ENCODE measurements at regions not wholly inside any gene's neighbourhood (a gene's known extent, or its start where the extent isn't known, plus 50 kb on each side); places are given as distances from the start of the nearest gene placed in this dataset.

DNA sequence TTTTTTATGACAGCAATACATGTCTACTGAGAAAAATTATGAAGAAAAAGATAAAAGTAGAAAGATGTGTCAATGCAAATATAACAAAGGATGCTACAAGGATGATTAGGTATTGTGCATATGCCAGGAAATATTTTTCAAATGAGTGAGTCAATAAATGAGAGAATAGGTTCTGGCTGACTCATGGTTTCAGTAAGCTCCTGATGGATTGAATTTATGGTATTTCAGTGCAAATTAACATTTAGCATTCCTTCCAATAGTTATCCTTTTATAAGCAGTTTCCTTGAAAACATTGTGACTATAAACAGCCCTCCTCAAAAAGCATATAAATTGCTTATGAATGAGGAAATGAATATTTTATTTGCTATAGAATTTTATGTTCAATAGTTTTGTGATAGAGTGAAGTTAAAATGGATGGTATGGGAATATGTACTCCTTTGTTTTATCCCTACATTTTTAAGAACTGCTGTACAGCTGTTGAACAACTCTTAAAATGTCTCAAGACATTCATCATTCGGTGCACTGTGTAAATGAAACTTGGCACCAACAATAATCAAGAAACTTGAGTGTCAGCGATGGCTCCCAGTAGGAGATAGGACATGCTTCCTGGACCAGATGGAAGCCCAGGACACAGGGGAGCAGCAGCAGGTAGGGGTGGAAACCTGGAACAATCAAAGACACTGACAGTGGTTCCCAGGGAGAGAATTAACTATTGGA, 144.7 kb downstream of the PMAIP1 start:
- TF ChIP-seq, protein P1, sequence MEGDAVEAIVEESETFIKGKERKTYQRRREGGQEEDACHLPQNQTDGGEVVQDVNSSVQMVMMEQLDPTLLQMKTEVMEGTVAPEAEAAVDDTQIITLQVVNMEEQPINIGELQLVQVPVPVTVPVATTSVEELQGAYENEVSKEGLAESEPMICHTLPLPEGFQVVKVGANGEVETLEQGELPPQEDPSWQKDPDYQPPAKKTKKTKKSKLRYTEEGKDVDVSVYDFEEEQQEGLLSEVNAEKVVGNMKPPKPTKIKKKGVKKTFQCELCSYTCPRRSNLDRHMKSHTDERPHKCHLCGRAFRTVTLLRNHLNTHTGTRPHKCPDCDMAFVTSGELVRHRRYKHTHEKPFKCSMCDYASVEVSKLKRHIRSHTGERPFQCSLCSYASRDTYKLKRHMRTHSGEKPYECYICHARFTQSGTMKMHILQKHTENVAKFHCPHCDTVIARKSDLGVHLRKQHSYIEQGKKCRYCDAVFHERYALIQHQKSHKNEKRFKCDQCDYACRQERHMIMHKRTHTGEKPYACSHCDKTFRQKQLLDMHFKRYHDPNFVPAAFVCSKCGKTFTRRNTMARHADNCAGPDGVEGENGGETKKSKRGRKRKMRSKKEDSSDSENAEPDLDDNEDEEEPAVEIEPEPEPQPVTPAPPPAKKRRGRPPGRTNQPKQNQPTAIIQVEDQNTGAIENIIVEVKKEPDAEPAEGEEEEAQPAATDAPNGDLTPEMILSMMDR (IDR thresholded peaks at IDR 0.05; ENCODE audit: control insufficient read depth, extremely low read depth, insufficient read depth) = no peak
- no peak for DNase-seq (ENCODE audit: low read depth)
- no peak overlapping the region for H3K4me3 ChIP-seq (ENCODE audit: low read depth, low read length)

DNA sequence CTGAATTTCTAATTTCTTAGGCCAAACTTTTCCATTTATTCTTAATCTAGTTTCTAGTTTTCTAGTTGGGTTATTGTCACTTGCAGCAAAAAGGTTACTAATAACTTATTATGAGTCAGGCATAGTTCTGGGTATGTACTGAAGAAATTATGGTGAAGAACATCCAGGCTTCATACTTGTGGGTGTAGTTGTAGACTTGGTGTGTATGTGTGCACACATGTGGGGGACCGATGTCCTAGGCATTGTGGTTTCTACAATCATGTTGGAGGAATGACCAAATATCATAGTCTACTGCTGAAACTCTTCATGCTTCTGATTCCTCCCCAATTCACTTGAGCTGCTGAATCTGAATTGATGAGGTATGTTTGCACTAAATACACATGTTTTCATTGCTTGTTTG, 141.2 kb downstream of the PMAIP1 start:
- TF ChIP-seq, protein P1 (IDR thresholded peaks at IDR 0.05; ENCODE audit: control insufficient read depth, extremely low read depth, insufficient read depth) = no peak
- DNase-seq (ENCODE audit: low read depth) = no peak
- H3K4me3 ChIP-seq (ENCODE audit: low read depth, low read length) = no peak overlapping the region

DNA sequence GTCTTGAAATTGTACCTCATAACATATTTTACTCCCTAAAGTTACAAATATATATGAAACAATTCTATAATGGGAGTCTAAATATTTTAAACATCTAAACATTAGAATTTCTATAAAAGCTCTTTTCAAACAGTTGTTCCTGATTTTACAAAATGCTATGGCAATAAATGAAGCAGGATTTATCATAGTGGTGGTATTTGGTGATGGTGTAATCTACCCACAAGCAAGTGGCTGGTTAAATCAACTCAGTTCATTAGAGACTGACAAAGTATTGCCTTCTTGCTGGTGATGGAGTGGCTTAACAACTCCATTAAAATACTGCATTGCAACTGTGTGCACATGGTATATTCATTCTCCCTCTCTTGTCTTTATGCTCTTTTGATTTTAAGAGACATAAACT, 138.9 kb downstream of the PMAIP1 start:
- TF ChIP-seq, protein P1 (IDR thresholded peaks at IDR 0.05; ENCODE audit: control insufficient read depth, extremely low read depth, insufficient read depth) = no peak
- no peak for DNase-seq (ENCODE audit: low read depth)
- H3K4me3 ChIP-seq (ENCODE audit: low read depth, low read length) = no peak overlapping the region

DNA sequence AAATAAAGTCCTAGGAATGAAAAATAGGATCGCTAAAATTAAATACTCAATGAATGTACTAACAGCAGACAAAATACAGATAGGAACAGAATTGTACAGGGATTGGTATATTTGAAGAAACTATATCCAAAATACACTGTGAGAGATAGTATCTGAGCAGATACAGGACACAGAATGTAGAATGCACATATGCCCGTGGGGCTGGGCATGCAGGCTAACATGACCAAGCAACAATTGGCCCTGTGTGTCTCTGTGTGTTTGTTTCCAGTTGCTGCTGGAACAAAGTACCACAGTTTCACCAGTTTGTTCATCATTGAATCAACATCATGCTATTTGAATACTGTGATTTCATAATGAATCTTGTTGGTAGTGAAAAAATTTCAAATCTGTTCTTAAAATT, 127.6 kb downstream of the PMAIP1 start:
- DNase-seq (ENCODE audit: low read depth) = no peak
- no peak overlapping the region for H3K4me3 ChIP-seq (ENCODE audit: low read depth, low read length)
- TF ChIP-seq, protein P1 (IDR thresholded peaks at IDR 0.05; ENCODE audit: control insufficient read depth, extremely low read depth, insufficient read depth) = no peak

- no peak for DNase-seq (ENCODE audit: low read depth)
- TF ChIP-seq, protein P1 (IDR thresholded peaks at IDR 0.05; ENCODE audit: control insufficient read depth, extremely low read depth, insufficient read depth) = no peak
- no peak overlapping the region for H3K4me3 ChIP-seq (ENCODE audit: low read depth, low read length)
Observed at GRCh38 chr18:60024857-60025256, 125.1 kb downstream of the PMAIP1 start.

GRCh38 chr18:60024345-60024744, 124.5 kb downstream of the PMAIP1 start:
- DNase-seq (ENCODE audit: low read depth) = no peak
- TF ChIP-seq, protein P1 (IDR thresholded peaks at IDR 0.05; ENCODE audit: control insufficient read depth, extremely low read depth, insufficient read depth) = no peak
- H3K4me3 ChIP-seq (ENCODE audit: low read depth, low read length) = no peak overlapping the region
